GM12878 (cell line): ENCODE measurements at regions not wholly inside any gene's neighbourhood (a gene's known extent, or its start where the extent isn't known, plus 50 kb on each side); places are given as distances from the start of the nearest gene placed in this dataset.

Experiments
- CREB1 ChIP-seq: IDR thresholded peaks from 2 replicates; pipeline ENCODE4 v1.6.1; 2012; ENCODE audit warnings: low read depth, mild to moderate bottlenecking, inconsistent platforms
- DPF2 ChIP-seq: fragments of 450-650 bp; IDR thresholded peaks from 2 replicates; pipeline ENCODE4 v1.6.1; 2017; ENCODE audit warnings: mild to moderate bottlenecking
- MXI1 ChIP-seq: fragments of 150-350 bp; IDR thresholded peaks from 2 replicates; pipeline ENCODE4 v1.6.1; 2011; ENCODE audit warnings: low read depth, mild to moderate bottlenecking, inconsistent platforms, low read length, improper control_type of control experiment
- POLR2AphosphoS5 ChIP-seq: IDR thresholded peaks from 2 replicates; pipeline ENCODE4 v1.6.1; 2011; ENCODE audit warnings: mild to moderate bottlenecking, low read length, inconsistent platforms
- STAT1 ChIP-seq: fragments of 450-650 bp; conservative IDR thresholded peaks from 2 replicates; pipeline ENCODE4 v1.6.1; 2014; ENCODE audit warnings: antibody characterized with exemption, mild to moderate bottlenecking
- TAF1 ChIP-seq: IDR thresholded peaks from 2 replicates; pipeline ENCODE4 v1.6.1; 2011; ENCODE audit warnings: mild to moderate bottlenecking, low read depth, low read length, borderline replicate concordance
- TF ChIP-seq, protein P1 (sequence below), 3 experiments: IDR thresholded peaks in 2 of 3; conservative IDR thresholded peaks in 1 of 3; 2 replicates each; pipeline ENCODE4 v1.5.1; 2011; ENCODE audit warnings: low read depth in 3 of 3, low read length in 3 of 3, mild to moderate bottlenecking in 3 of 3, control low read depth in 2 of 3, moderate library complexity in 2 of 3, inconsistent platforms in 1 of 3, mixed read lengths in 1 of 3; ENCODE audit not compliant: control insufficient read depth in 2 of 3, insufficient read depth in 1 of 3; ENCODE audit errors: extremely low read depth in 1 of 3
- TF ChIP-seq, protein P2 (sequence below): fragments of 450-650 bp; IDR thresholded peaks from 2 replicates; pipeline ENCODE4 v1.6.1; 2017; ENCODE audit warnings: mild to moderate bottlenecking, moderate library complexity

DNA sequence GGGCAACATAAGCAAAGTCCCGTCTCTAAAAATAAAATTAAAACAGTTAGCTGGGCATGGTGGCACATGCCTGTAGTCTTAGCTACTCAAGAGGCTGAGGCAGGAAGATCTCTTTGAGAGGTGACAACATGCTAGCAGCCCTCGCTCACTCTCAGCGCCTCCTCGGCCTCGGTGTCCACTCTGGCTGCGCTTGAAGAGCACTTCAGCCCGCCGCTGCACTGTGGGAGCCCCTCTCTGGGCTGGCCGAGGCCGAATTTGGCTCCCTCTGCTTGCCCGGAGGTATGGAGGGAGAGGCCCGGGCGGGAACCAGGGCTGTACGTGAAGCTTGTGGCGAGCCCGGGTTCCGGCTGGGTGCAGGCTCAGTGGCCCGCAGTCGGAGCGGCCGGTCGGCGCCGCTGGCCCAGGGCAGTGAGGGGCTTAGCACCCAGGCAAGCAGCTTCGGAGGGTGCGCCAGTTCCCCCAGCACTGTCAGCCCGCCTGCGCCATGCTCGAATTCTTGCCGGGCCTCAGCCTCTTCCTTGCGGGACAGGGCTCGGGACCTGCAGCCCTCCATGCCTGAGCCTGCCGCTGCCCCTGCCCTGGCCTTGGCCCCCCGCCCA is 138.3 kb downstream of the MAP3K21 start:
- TF ChIP-seq POLR2AphosphoS5: no peak
- TF ChIP-seq, protein P1, sequence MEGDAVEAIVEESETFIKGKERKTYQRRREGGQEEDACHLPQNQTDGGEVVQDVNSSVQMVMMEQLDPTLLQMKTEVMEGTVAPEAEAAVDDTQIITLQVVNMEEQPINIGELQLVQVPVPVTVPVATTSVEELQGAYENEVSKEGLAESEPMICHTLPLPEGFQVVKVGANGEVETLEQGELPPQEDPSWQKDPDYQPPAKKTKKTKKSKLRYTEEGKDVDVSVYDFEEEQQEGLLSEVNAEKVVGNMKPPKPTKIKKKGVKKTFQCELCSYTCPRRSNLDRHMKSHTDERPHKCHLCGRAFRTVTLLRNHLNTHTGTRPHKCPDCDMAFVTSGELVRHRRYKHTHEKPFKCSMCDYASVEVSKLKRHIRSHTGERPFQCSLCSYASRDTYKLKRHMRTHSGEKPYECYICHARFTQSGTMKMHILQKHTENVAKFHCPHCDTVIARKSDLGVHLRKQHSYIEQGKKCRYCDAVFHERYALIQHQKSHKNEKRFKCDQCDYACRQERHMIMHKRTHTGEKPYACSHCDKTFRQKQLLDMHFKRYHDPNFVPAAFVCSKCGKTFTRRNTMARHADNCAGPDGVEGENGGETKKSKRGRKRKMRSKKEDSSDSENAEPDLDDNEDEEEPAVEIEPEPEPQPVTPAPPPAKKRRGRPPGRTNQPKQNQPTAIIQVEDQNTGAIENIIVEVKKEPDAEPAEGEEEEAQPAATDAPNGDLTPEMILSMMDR (IDR thresholded peaks at IDR 0.05 in 2 of 3, conservative IDR thresholded peaks at IDR 0.05 in 1 of 3; ENCODE audit: control insufficient read depth in 2 of 3, extremely low read depth in 1 of 3, insufficient read depth in 1 of 3, low read depth in 3 of 3, low read length in 3 of 3): no peak
- TF ChIP-seq CREB1: no peak
- TF ChIP-seq MXI1: no peak
- TF ChIP-seq STAT1: no peak
- no peak for TF ChIP-seq DPF2
- TF ChIP-seq TAF1: no peak
- TF ChIP-seq, protein P2, sequence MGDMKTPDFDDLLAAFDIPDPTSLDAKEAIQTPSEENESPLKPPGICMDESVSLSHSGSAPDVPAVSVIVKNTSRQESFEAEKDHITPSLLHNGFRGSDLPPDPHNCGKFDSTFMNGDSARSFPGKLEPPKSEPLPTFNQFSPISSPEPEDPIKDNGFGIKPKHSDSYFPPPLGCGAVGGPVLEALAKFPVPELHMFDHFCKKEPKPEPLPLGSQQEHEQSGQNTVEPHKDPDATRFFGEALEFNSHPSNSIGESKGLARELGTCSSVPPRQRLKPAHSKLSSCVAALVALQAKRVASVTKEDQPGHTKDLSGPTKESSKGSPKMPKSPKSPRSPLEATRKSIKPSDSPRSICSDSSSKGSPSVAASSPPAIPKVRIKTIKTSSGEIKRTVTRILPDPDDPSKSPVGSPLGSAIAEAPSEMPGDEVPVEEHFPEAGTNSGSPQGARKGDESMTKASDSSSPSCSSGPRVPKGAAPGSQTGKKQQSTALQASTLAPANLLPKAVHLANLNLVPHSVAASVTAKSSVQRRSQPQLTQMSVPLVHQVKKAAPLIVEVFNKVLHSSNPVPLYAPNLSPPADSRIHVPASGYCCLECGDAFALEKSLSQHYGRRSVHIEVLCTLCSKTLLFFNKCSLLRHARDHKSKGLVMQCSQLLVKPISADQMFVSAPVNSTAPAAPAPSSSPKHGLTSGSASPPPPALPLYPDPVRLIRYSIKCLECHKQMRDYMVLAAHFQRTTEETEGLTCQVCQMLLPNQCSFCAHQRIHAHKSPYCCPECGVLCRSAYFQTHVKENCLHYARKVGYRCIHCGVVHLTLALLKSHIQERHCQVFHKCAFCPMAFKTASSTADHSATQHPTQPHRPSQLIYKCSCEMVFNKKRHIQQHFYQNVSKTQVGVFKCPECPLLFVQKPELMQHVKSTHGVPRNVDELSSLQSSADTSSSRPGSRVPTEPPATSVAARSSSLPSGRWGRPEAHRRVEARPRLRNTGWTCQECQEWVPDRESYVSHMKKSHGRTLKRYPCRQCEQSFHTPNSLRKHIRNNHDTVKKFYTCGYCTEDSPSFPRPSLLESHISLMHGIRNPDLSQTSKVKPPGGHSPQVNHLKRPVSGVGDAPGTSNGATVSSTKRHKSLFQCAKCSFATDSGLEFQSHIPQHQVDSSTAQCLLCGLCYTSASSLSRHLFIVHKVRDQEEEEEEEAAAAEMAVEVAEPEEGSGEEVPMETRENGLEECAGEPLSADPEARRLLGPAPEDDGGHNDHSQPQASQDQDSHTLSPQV: no peak
